ENCODE measurements at regions not wholly inside any gene's neighbourhood (a gene's known extent, or its start where the extent isn't known, plus 50 kb on each side); places are given as distances from the start of the nearest gene placed in this dataset.

- POLR2A ChIA-PET = no interaction called here
- no peak overlapping the region for H3K4me3 Mint-ChIP-seq
- CTCF ChIA-PET = no interaction called here
These were observed 339.9 kb downstream of the TENT4A start for GRCh38 chr5:7053125-7053524.

GRCh38 chr5:7053528-7054209 lies 340.4 kb downstream of the TENT4A start:
- Histone ChIP-seq H4K20me1 (ENCODE audit: control insufficient read depth, insufficient read depth, low read length, poor library complexity, severe bottlenecking) (no peaks in the 10 kb centered on the region), H2AFZ (ENCODE audit: insufficient read depth, low read depth, low read length, poor library complexity, severe bottlenecking) (no peak overlapping the region), H3K36me3 (replicated peaks in 1 of 2; ENCODE audit: control extremely low read depth in 1 of 2, control insufficient read depth in 1 of 2, extremely low read depth in 1 of 2, insufficient read depth in 2 of 2, low read length in 1 of 2) (no peaks in the 10 kb centered on the region), H3K4me2 (replicated peaks; ENCODE audit: low read depth, low read length, poor library complexity, severe bottlenecking) (no peak overlapping the region), H3K4me3 (ENCODE audit: control extremely low read depth in 1 of 5, extremely low read depth in 1 of 5, insufficient read depth in 1 of 5, low read depth in 2 of 5, low read length in 4 of 5) (no peak overlapping the region), H3K4me1 (ENCODE audit: control insufficient read depth in 2 of 2, insufficient read depth in 2 of 2, low read length in 2 of 2) (no peaks in the 10 kb centered on the region), H3K27ac (ENCODE audit: low read length in 2 of 2) (no peak overlapping the region), H3K79me2 (ENCODE audit: control insufficient read depth, insufficient read depth, low read length) (no peaks in the 10 kb centered on the region), H3K9me3 (ENCODE audit: control extremely low read depth in 1 of 3, control insufficient read depth in 2 of 3, insufficient read depth in 1 of 3, low read length in 2 of 3) (no peaks in the 10 kb centered on the region), H3K9ac (ENCODE audit: low read length) (no peak overlapping the region), H3K27me3 (replicated peaks in 1 of 4; ENCODE audit: control extremely low read depth in 1 of 4, control insufficient read depth in 3 of 4, insufficient read depth in 4 of 4, low read length in 3 of 4) (no peaks in the 10 kb centered on the region)
- WGBS (ENCODE audit: insufficient coverage) = no CpG with 5 or more reads among the region's 3 CpGs
- Mint-ChIP-seq H3K4me3 (no peak overlapping the region), H3K4me1 (no peaks in the 10 kb centered on the region), H3K9me3 (ENCODE audit: insufficient read depth) (no peaks in the 10 kb centered on the region), H3K27ac (no peak overlapping the region), H3K27me3 (no peaks in the 10 kb centered on the region)
- ATAC-seq (ENCODE audit: low read depth) (no peak), DNase-seq (no peak)
- intact Hi-C loops (cut with micrococcal nuclease) = no loop called here
- ChIA-PET CTCF (no interaction called here), POLR2A (no interaction called here)
- no peak for TF ChIP-seq EZH2 (IDR thresholded peaks at IDR 0.05; ENCODE audit: borderline replicate concordance, insufficient read depth, low read depth, low read length, poor library complexity, severe bottlenecking)
- no peak for TF ChIP-seq CTCF (IDR thresholded peaks at IDR 0.05)

More at GRCh38 chr5:7053125-7053524, 339.9 kb downstream of the TENT4A start:
- Mint-ChIP-seq H3K9me3 (ENCODE audit: insufficient read depth) (no peaks in the 10 kb centered on the region), H3K27ac (no peak overlapping the region), H3K27me3 (no peaks in the 10 kb centered on the region), H3K4me1 (no peaks in the 10 kb centered on the region)
- Histone ChIP-seq H4K20me1 (ENCODE audit: control insufficient read depth, insufficient read depth, low read length, poor library complexity, severe bottlenecking) (no peaks in the 10 kb centered on the region), H3K36me3 (replicated peaks in 1 of 2; ENCODE audit: control extremely low read depth in 1 of 2, control insufficient read depth in 1 of 2, extremely low read depth in 1 of 2, insufficient read depth in 2 of 2, low read length in 1 of 2) (no peaks in the 10 kb centered on the region), H3K9ac (ENCODE audit: low read length) (no peak overlapping the region), H3K79me2 (ENCODE audit: control insufficient read depth, insufficient read depth, low read length) (no peaks in the 10 kb centered on the region), H3K27ac (ENCODE audit: low read length in 2 of 2) (no peak overlapping the region), H2AFZ (ENCODE audit: insufficient read depth, low read depth, low read length, poor library complexity, severe bottlenecking) (no peak overlapping the region), H3K4me3 (ENCODE audit: control extremely low read depth in 1 of 5, extremely low read depth in 1 of 5, insufficient read depth in 1 of 5, low read depth in 2 of 5, low read length in 4 of 5) (no peak overlapping the region), H3K9me3 (ENCODE audit: control extremely low read depth in 1 of 3, control insufficient read depth in 2 of 3, insufficient read depth in 1 of 3, low read length in 2 of 3) (no peaks in the 10 kb centered on the region), H3K4me2 (replicated peaks; ENCODE audit: low read depth, low read length, poor library complexity, severe bottlenecking) (no peak overlapping the region), H3K4me1 (ENCODE audit: control insufficient read depth in 2 of 2, insufficient read depth in 2 of 2, low read length in 2 of 2) (no peaks in the 10 kb centered on the region), H3K27me3 (replicated peaks in 1 of 4; ENCODE audit: control extremely low read depth in 1 of 4, control insufficient read depth in 3 of 4, insufficient read depth in 4 of 4, low read length in 3 of 4) (no peaks in the 10 kb centered on the region)
- no peak for DNase-seq
- intact Hi-C loops (cut with micrococcal nuclease) = no loop called here
- TF ChIP-seq CTCF (IDR thresholded peaks at IDR 0.05) (no peak), EZH2 (IDR thresholded peaks at IDR 0.05; ENCODE audit: borderline replicate concordance, insufficient read depth, low read depth, low read length, poor library complexity, severe bottlenecking) (no peak)
- ATAC-seq (ENCODE audit: low read depth) = no peak
